H1 (cell line): ENCODE measurements at regions not wholly inside any gene's neighbourhood (a gene's known extent, or its start where the extent isn't known, plus 50 kb on each side); places are given as distances from the start of the nearest gene placed in this dataset.

Experiments
- CTCF ChIA-PET: fragments of 300-600 bp; sonication (Branson Sonifier 250); formaldehyde crosslinking; loops from one replicate; lab custom pipeline; 2021; ENCODE audit not compliant: partially characterized antibody; lab: Charles Lee
- POLR2A ChIA-PET: fragments of 300-600 bp; sonication (Branson Sonifier 250); formaldehyde crosslinking; loops from one replicate; lab custom pipeline; 2021; ENCODE audit warnings: inconsistent platforms; ENCODE audit not compliant: partially characterized antibody; lab: Charles Lee
- DNase-seq, 2 experiments: peaks; one replicate each; pipeline versions ENCODE4 v3.0.0 to v3.0.0-alpha.2; 2010 to 2022; ENCODE audit warnings: low spot score in 2 of 2, low read depth in 1 of 2, mixed read lengths in 1 of 2
- FAIRE-seq: peaks from 2 replicates; lab custom pipeline; 2011; peaks lifted over from hg19 to GRCh38; lab: Jason Lieb, UNC
- H2AFZ ChIP-seq: 2 replicates; pipeline ENCODE4 v1.8.1; 2012; ENCODE audit warnings: low read length, inconsistent platforms
- H2AK5ac ChIP-seq: 2 replicates; pipeline ENCODE4 v1.6.1; 2013; ENCODE audit warnings: low read depth, low read length
- H2BK120ac ChIP-seq: replicated peaks from 2 replicates; pipeline ENCODE3; 2013; ENCODE audit warnings: low read depth, low read length, inconsistent platforms
- H2BK12ac ChIP-seq: 2 replicates; pipeline ENCODE4 v1.6.1; 2013; ENCODE audit warnings: low read depth, low read length
- H2BK15ac ChIP-seq: 2 replicates; pipeline ENCODE4 v1.6.1; 2013; ENCODE audit warnings: low read length
- H2BK20ac ChIP-seq: 2 replicates; pipeline ENCODE4 v1.6.1; 2013; ENCODE audit warnings: low read length
- H2BK5ac ChIP-seq: 2 replicates; pipeline ENCODE4 v1.6.1; 2013; ENCODE audit warnings: low read depth, low read length
- H3K14ac ChIP-seq: 2 replicates; pipeline ENCODE4 v1.6.1; 2013; ENCODE audit warnings: inconsistent platforms; ENCODE audit not compliant: insufficient read length
- H3K18ac ChIP-seq: 2 replicates; pipeline ENCODE4 v1.6.1; 2013; ENCODE audit warnings: low read length; ENCODE audit errors: extremely low read depth
- H3K23ac ChIP-seq: 2 replicates; pipeline ENCODE4 v1.6.1; 2013; ENCODE audit warnings: inconsistent platforms; ENCODE audit not compliant: insufficient read length
- H3K23me2 ChIP-seq: 2 replicates; pipeline ENCODE4 v1.6.1; 2013; ENCODE audit warnings: low read depth, low read length
- H3K27ac ChIP-seq: 2 replicates; pipeline ENCODE4 v1.6.1; 2011; ENCODE audit warnings: low read depth, low read length, inconsistent platforms
- H3K27me3 ChIP-seq, 4 experiments: replicated peaks in 1 of 4; 1 replicate in 1 of 4; 2 replicates in 3 of 4; pipeline versions ENCODE4 v1.6.1 to v1.8.1; 2011 to 2013; ENCODE audit warnings: low read length in 3 of 4, mild to moderate bottlenecking in 3 of 4, inconsistent platforms in 2 of 4, mixed read lengths in 2 of 4, moderate library complexity in 1 of 4; ENCODE audit not compliant: control insufficient read depth in 3 of 4, insufficient read depth in 3 of 4; ENCODE audit errors: extremely low read depth in 1 of 4
- H3K36me3 ChIP-seq, 4 experiments: 2 replicates each; pipeline versions ENCODE4 v1.6.1 to v1.8.1; 2011 to 2013; ENCODE audit warnings: mild to moderate bottlenecking in 4 of 4, low read length in 3 of 4, moderate library complexity in 2 of 4, control low read depth in 1 of 4, inconsistent platforms in 1 of 4; ENCODE audit not compliant: insufficient read depth in 4 of 4, control insufficient read depth in 2 of 4
- H3K4ac ChIP-seq: replicated peaks from 2 replicates; pipeline ENCODE3; 2013; ENCODE audit warnings: low read length, low read depth, mixed read lengths, inconsistent platforms; ENCODE audit not compliant: insufficient read length
- H3K4me1 ChIP-seq, 4 experiments: replicated peaks in 1 of 4; 1 replicate in 1 of 4; 2 replicates in 3 of 4; pipeline versions ENCODE4 v1.6.1 to v1.8.1; 2011 to 2013; ENCODE audit warnings: low read length in 3 of 4, inconsistent platforms in 2 of 4, mixed read lengths in 1 of 4; ENCODE audit not compliant: insufficient read depth in 4 of 4, control insufficient read depth in 3 of 4
- H3K4me2 ChIP-seq, 2 experiments: 2 replicates each; pipeline versions ENCODE4 v1.6.1 to v1.8.1; 2011 to 2013; ENCODE audit warnings: low read depth in 2 of 2, low read length in 2 of 2, control low read depth in 1 of 2, inconsistent platforms in 1 of 2, mild to moderate bottlenecking in 1 of 2; ENCODE audit not compliant: insufficient read depth in 1 of 2
- H3K4me3 ChIP-seq, 4 experiments: fragments of 200-600, 300-600 bp in 1 of 4; sonication (generic), shearing (Covaris generic), sonication (Bioruptor Twin) in 1 of 4; 2 replicates each; pipeline versions ENCODE4 v1.5.1 to v1.8.1; 2011 to 2016; ENCODE audit warnings: low read length in 4 of 4, low read depth in 3 of 4, control low read depth in 2 of 4, inconsistent platforms in 2 of 4, mild to moderate bottlenecking in 2 of 4, mixed read lengths in 1 of 4, moderate library complexity in 1 of 4; ENCODE audit not compliant: insufficient read depth in 2 of 4; ENCODE audit errors: extremely low read depth in 1 of 4
- H3K56ac ChIP-seq: replicated peaks from 2 replicates; pipeline ENCODE3; 2013; ENCODE audit warnings: low read depth, mild to moderate bottlenecking, mixed read lengths, low read length, inconsistent platforms; ENCODE audit not compliant: insufficient read length
- H3K79me1 ChIP-seq: 2 replicates; pipeline ENCODE4 v1.6.1; 2013; ENCODE audit warnings: low read depth, low read length, control low read depth
- H3K79me2 ChIP-seq, 2 experiments: 2 replicates each; pipeline versions ENCODE4 v1.6.1 to v1.8.1; 2012 to 2013; ENCODE audit warnings: low read length in 2 of 2, mild to moderate bottlenecking in 2 of 2, inconsistent platforms in 1 of 2; ENCODE audit not compliant: insufficient read depth in 2 of 2, control insufficient read depth in 1 of 2
- H3K9ac ChIP-seq, 4 experiments: replicated peaks in 1 of 4; 1 replicate in 1 of 4; 2 replicates in 3 of 4; pipeline versions ENCODE4 v1.6.1 to v1.8.1; 2011 to 2013; ENCODE audit warnings: low read depth in 3 of 4, low read length in 3 of 4, control low read depth in 2 of 4, mild to moderate bottlenecking in 2 of 4, moderate library complexity in 2 of 4, inconsistent platforms in 1 of 4; ENCODE audit errors: extremely low read depth in 1 of 4
- H3K9me3 ChIP-seq, 2 experiments: 2 replicates each; pipeline versions ENCODE4 v1.6.1 to v1.8.1; 2012 to 2013; ENCODE audit warnings: mild to moderate bottlenecking in 2 of 2, moderate library complexity in 2 of 2, control low read depth in 1 of 2, inconsistent platforms in 1 of 2, low read depth in 1 of 2, low read length in 1 of 2, mixed read lengths in 1 of 2; ENCODE audit not compliant: insufficient read depth in 2 of 2
- H4K20me1 ChIP-seq, 2 experiments: replicated peaks in 1 of 2; 2 replicates each; pipeline versions ENCODE3 to v1.8.1; 2011 to 2013; ENCODE audit warnings: inconsistent platforms in 2 of 2, low read length in 2 of 2, mild to moderate bottlenecking in 1 of 2; ENCODE audit not compliant: insufficient read depth in 2 of 2, control insufficient read depth in 1 of 2
- H4K5ac ChIP-seq: 2 replicates; pipeline ENCODE4 v1.6.1; 2013; ENCODE audit warnings: low read length, low read depth, mixed read lengths, inconsistent platforms; ENCODE audit not compliant: insufficient read length
- H4K8ac ChIP-seq: 2 replicates; pipeline ENCODE4 v1.8.0; 2013; ENCODE audit warnings: mild to moderate bottlenecking, moderate library complexity, low read length, inconsistent platforms; ENCODE audit not compliant: insufficient read depth; ENCODE audit errors: extremely low read depth
- H4K91ac ChIP-seq: replicated peaks from 2 replicates; pipeline ENCODE3; 2013; ENCODE audit warnings: low read length, mixed read lengths, inconsistent platforms; ENCODE audit not compliant: insufficient read length
- CBX8 ChIP-seq: fragments of 300-800, 300-1000 bp; sonication (generic); IDR thresholded peaks from 2 replicates; pipeline ENCODE4 v1.7.1; 2016; ENCODE audit warnings: low read depth, low read length, borderline replicate concordance
- CHD2 ChIP-seq: IDR thresholded peaks from 2 replicates; pipeline ENCODE4 v1.6.1; 2012; ENCODE audit warnings: low read length, improper control_type of control experiment
- E2F6 ChIP-seq: IDR thresholded peaks from 2 replicates; pipeline ENCODE4 v1.6.1; 2012; ENCODE audit warnings: inconsistent platforms
- EGR1 ChIP-seq: IDR thresholded peaks from 2 replicates; pipeline ENCODE4 v1.6.1; 2011; ENCODE audit warnings: low read depth, low read length, borderline replicate concordance
- FOSL1 ChIP-seq: IDR thresholded peaks from 2 replicates; pipeline ENCODE4 v1.6.1; 2011; ENCODE audit warnings: mild to moderate bottlenecking, low read depth, low read length, moderate library complexity; ENCODE audit not compliant: insufficient read depth
- GTF2F1 ChIP-seq: IDR thresholded peaks from 2 replicates; pipeline ENCODE4 v1.6.1; 2012; ENCODE audit warnings: low read depth, low read length, improper control_type of control experiment, borderline replicate concordance
- PHF8 ChIP-seq: fragments of 200-600 bp; sonication (generic); conservative IDR thresholded peaks from 2 replicates; pipeline ENCODE4 v1.7.1; 2012; ENCODE audit warnings: low read depth, mild to moderate bottlenecking, inconsistent platforms, low read length, moderate library complexity
- POLR2AphosphoS5 ChIP-seq: IDR thresholded peaks from 2 replicates; pipeline ENCODE4 v1.6.1; 2011; ENCODE audit warnings: low read depth, low read length
- RAD21 ChIP-seq, 2 experiments: IDR thresholded peaks in 1 of 2; conservative IDR thresholded peaks in 1 of 2; 2 replicates each; pipeline ENCODE4 v1.6.1; 2011; ENCODE audit warnings: low read depth in 2 of 2, low read length in 2 of 2, improper control_type of control experiment in 1 of 2, inconsistent platforms in 1 of 2, mild to moderate bottlenecking in 1 of 2, moderate library complexity in 1 of 2
- RNF2 ChIP-seq: fragments of 200-900, 300-1000 bp; sonication (generic); IDR thresholded peaks from 2 replicates; pipeline ENCODE4 v1.7.1; 2016; ENCODE audit warnings: borderline replicate concordance, low read depth, mild to moderate bottlenecking, antibody characterized with exemption, low read length; ENCODE audit not compliant: poor library complexity, severe bottlenecking; ENCODE audit errors: missing control alignments
- RXRA ChIP-seq: IDR thresholded peaks from 2 replicates; pipeline ENCODE4 v1.6.1; 2011; ENCODE audit warnings: low read depth, mild to moderate bottlenecking, low read length, moderate library complexity; ENCODE audit not compliant: insufficient read depth
- TAF1 ChIP-seq: IDR thresholded peaks from 2 replicates; pipeline ENCODE4 v1.6.1; 2011; ENCODE audit warnings: mild to moderate bottlenecking, low read depth, low read length
- ZNF274 ChIP-seq: IDR thresholded peaks from 2 replicates; pipeline ENCODE4 v1.7.0; 2012; ENCODE audit warnings: low read length, borderline replicate concordance; ENCODE audit errors: extremely low read depth
- WGBS, 2 experiments: shearing (Covaris generic) in 1 of 2; methylation state at CpG; one replicate each; pipeline versions ENCODE4 v1.1.6 to v1.1.7; 2013 to 2015; ENCODE audit warnings: low lambda C conversion rate in 2 of 2, mixed read lengths in 2 of 2, inconsistent platforms in 1 of 2, low coverage in 1 of 2, missing lambda C conversion rate in 1 of 2; ENCODE audit not compliant: insufficient replicate concordance in 2 of 2, insufficient coverage in 1 of 2, insufficient read length in 1 of 2; ENCODE audit errors: extremely low coverage in 1 of 2, missing lambda C conversion rate in 1 of 2; 5-methylcytosine and 5-hydroxymethylcytosine counted together

- H3K23me2 ChIP-seq, result no peaks in the 10 kb centered on the region
- H3K9me3 ChIP-seq, result no peaks in the 10 kb centered on the region
- H3K36me3 ChIP-seq, result no peaks in the 10 kb centered on the region
- H3K18ac ChIP-seq, result no peak overlapping the region
- H3K27me3 ChIP-seq, result no peaks in the 10 kb centered on the region
- H2AFZ ChIP-seq, result no peak overlapping the region
- no peak overlapping the region for H2BK5ac ChIP-seq
- 95% methylated on average over 10 of the region's 10 CpGs; no CpG with 5 or more reads in 1 of the 2 experiments for WGBS, 2 experiments
- FAIRE-seq, result no peak
- H4K91ac ChIP-seq, result no peak overlapping the region
- no peak overlapping the region for H2BK120ac ChIP-seq
- H4K8ac ChIP-seq, result no peak overlapping the region
- H2AK5ac ChIP-seq, result no peak overlapping the region
- no peak overlapping the region for H2BK20ac ChIP-seq
- H3K4me3 ChIP-seq, result no peak overlapping the region
- no peaks in the 10 kb centered on the region for H3K79me2 ChIP-seq
- H4K5ac ChIP-seq, result no peak overlapping the region
- ChIA-PET POLR2A (no interaction called here), CTCF (no interaction called here)
- no peak overlapping the region for H3K56ac ChIP-seq
- no peaks in the 10 kb centered on the region for H4K20me1 ChIP-seq
- no peak overlapping the region for H3K9ac ChIP-seq
- H3K23ac ChIP-seq, result no peak overlapping the region
- H3K4ac ChIP-seq, result no peak overlapping the region
- H2BK12ac ChIP-seq, result no peak overlapping the region
- no peak overlapping the region for H3K4me2 ChIP-seq
- TF ChIP-seq FOSL1, result no peak
- no peak for TF ChIP-seq TAF1
- TF ChIP-seq RAD21 (IDR thresholded peaks at IDR 0.05 in 1 of 2, conservative IDR thresholded peaks at IDR 0.05 in 1 of 2; ENCODE audit: low read depth in 2 of 2, low read length in 2 of 2), result no peak
- no peak for TF ChIP-seq RXRA
- TF ChIP-seq PHF8, result no peak
- no peak for TF ChIP-seq RNF2
- TF ChIP-seq EGR1, result no peak
- TF ChIP-seq CBX8, result no peak
- no peak for TF ChIP-seq POLR2AphosphoS5
- TF ChIP-seq ZNF274, result no peak
- no peak for TF ChIP-seq CHD2
- TF ChIP-seq E2F6, result no peak
- TF ChIP-seq GTF2F1, result no peak
- H3K27ac ChIP-seq, result no peak overlapping the region
- no peak for DNase-seq
- no peaks in the 10 kb centered on the region for H3K4me1 ChIP-seq
- no peak overlapping the region for H2BK15ac ChIP-seq
- no peaks in the 10 kb centered on the region for H3K79me1 ChIP-seq
- no peak overlapping the region for H3K14ac ChIP-seq
Observed at GRCh38 chr3:1798711-1799405, 299.8 kb upstream of the CNTN4 start.
